AML-193 (cell line): ENCODE measurements at regions not wholly inside any gene's neighbourhood (a gene's known extent, or its start where the extent isn't known, plus 50 kb on each side); places are given as distances from the start of the nearest gene placed in this dataset.

ENCODE experiments used
- DNase-seq, 2 experiments: peaks; one replicate each; lab custom pipeline; 2025; lab: John Stamatoyannopoulos, UW

DNA sequence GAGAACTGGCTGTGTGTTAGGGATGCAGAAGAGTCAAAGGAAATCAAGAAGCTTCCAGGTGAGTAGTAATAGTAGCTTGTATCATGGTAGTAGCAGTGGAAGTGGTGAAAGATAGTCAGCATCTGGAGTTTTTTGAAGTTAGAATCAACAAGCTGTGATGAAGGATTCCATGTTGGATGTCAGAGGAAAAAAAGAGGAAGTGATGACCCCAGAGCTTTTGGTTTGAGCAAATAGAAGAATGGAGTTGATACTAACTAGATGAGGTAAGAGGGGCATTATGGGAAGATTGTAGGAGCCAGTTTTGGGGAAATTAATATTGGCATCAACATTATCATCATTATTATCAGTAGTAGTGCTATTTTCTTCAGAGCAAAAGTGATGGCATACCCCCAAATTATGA, 542.2 kb downstream of the XIRP2 start:
- DNase-seq = no peak

DNA sequence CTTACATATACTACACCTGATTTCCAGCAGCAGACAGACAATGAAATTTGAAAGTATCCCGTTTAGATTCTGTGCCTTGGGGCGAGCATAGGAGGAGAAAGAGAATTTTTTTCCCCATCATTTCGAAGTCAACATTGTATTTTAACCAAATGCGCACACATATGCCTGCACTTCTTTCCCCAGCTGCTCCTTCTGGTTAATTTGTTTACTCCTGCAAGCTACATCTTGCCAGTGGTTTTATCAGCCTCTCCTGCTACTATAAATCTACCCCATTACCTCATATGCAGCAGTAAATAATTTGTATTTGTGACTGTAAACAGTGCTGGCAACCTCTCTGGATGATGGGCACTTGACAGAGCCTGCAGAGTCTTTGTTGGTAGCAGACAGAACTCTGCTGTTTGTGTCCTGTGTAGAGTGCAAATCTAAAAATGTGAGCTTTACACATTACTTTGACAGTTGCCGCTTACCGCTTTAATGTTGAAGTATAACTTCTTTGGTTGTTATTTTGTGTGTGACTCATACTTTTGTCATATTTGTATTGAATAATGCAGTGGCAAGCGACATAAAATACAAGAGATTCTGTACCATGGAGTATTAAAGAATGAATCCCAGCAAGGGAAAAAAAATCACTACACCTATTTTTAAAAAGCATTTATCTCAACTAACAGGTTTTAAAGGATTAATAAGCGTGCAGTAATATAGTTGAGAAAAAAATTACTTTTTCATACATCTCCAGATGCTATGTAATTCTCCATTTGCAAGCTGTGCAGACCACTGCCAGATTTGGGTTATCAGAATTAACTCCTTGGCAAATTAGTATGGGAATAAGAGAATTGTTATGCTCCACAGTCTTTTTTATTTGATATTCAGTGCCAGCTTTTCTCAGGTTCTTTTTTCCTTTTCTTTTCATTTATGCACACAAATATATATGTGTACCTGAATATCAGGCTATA, 536.8 kb downstream of the XIRP2 start:
- DNase-seq = no peak

DNA sequence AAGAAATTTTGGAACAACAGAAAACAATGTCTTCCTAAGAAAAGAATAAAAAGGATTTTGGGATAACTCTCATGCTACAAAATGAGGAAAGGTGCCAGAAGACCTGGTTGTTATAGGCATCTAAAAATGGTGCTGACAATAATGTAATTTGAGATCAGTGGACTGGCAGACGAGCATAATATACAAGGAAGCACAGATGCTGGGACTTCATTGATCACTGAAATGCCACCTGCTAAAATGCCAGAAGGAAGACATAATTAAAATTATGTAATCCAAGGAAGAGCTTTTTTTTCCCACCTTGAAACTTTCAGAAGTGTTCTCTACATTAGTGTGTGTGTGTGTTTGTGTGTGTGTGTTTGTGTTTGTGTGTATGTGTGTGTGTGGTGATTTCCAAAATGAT, 535.9 kb downstream of the XIRP2 start:
- no peak for DNase-seq

DNA sequence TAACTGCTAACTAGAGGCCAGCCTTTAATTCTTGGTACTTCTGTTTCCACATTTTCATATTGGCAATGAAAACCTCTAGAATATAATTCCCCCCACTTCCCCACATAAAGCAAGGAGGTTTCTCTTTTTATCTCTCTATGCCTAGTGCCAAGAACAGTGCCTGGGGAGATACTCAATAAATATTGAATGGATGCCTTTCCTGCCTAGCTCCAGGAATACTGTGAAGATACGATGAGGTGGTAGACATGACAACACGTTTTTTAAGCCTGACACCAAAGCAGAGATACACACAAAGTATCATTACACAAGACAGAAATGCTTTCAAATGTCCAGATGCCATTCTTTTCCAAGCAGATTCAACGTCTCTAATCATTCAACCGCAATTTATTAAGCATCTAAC, 535.5 kb downstream of the XIRP2 start:
- DNase-seq = no peak

DNA sequence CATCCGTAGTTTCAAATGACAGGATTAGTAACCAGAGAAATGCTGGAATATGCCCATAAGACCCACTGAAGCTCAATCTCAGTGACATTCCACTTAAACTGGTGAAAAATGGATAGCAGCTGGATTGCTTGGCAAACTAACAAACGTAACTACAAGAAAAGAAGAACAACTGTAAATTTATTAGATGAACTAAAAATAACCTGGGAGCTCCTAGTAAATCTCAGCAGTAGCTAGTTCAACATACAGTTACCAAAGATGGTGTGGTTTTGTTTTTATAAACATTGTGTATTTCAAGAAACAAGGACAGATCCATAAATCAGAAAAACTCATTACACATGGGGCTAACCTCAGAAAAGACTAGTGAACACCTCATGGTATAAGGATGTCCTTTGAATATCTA, 531.9 kb downstream of the XIRP2 start:
- no peak for DNase-seq

DNA sequence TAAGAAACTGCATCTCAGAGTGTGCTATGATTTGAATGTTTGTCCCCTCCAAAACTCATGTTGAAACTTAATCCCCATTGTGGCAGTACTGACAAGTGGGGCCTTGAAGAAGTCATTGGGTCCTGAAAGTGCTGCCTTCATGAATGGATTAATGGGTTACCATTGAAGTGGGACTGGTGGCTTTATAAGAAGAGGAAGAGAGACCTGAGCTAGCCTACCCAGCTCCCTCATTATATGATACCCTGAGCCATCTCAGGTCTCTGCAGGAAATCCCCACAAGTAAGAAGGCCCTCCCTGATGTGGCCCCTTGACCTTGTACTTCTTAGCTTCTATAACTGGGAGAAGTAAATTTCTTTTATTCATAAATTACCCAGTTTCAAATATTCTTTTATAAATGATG, 526.8 kb downstream of the XIRP2 start:
- DNase-seq = no peak

DNA sequence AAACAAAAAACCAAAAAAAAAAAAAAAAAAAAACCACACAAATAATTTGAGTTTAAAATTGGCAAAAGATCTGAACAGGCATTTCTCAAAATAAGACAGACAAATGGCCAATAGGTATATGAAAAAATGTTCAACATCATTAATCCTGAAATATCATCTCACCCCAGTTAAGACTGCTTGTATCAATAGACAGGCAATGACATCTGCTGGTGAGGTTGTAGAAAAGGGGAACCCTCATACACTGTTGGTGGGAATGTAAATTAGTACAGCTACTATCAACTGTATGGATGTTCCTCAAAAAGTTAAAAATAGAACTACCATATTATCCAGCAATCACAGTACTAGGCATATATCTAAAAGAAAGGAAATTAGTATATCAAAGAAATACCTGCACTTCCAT, 523.1 kb downstream of the XIRP2 start:
- no peak for DNase-seq

DNA sequence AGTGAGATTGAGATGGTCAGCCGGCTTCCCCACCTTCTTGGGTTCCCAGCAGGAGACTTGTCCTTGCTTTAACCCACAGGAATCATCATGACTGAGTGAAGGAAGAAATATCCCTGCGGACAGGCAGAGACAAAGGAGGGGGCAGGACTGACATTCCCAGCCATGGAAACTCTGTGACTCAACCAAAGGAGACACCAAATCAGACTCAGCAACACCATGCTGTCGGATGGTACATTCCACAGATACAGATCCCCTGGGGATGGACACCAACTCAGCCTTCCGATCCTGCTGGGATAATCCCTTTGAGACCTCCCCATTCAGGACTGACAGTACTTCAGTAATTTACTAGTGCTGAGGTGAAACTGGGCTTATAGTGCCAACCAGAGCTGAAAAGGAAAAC, 518.3 kb downstream of the XIRP2 start:
- DNase-seq = no peak

DNA sequence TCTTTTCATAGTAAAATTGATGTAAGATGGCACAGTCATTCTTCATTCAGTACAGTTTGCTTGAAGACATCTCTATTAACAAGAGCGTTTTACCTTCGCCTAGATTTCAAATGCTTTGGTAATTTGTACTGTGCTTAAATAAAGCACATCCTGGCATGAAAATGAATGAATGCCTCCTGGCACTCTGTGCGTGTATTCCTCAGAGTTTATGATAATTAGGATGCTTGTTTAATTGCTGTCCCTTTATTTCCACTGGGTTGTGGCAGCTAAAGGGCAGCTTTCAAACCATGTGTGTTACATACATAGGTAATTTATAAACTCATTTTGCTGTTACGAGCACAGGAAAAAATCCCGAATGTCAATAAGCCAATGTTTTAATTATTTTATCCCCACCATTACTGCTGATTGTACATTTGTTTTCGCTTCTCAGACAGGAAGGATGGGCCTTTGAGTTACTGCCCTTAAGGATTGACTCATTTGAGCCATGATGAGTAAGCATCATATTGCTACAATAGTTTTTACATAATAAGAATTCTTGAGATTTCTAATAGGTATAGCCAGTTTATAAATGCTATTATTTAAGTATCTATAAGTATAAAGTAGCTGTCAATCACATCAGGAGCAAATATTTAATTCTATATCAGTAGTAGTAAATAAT, 516.5 kb downstream of the XIRP2 start:
- DNase-seq = no peak

DNA sequence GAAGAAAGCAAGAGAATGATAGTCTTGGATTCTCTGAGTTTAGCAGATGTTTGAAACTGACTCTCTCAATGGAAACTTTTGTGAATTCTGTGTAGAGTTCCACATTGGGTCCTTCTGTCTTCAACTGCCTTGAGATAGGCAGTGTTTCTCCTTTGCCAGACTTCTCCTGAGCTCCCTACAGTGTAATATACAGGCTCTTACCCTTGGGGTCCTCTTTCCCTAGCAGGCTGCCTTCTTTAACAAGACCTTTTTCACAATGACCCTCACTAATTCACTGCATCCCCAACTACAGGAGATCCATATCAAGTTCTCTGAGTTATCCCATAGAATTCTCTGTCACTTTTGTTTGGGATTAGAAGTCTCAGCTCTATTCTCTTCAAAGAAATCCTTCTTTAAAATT, 513.0 kb downstream of the XIRP2 start:
- no peak for DNase-seq

DNA sequence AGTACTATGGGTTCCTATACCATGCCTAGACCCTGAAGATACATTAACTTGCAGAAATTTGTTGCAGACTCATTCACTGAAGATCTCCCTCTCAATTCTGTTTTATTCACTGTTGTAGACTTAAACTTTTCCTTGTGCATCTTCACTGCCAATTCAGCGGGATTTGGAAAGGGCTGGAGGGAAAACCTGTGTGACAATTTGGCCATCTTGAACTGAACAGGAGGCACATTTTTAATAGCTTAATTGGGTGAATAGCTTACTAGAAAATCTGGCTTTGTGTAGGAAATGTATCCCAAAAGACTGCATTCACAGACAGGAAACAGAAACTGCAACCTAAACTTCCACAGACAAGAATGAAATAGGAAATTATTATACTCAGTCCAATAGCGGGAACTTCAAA, 512.3 kb downstream of the XIRP2 start:
- no peak for DNase-seq

DNA sequence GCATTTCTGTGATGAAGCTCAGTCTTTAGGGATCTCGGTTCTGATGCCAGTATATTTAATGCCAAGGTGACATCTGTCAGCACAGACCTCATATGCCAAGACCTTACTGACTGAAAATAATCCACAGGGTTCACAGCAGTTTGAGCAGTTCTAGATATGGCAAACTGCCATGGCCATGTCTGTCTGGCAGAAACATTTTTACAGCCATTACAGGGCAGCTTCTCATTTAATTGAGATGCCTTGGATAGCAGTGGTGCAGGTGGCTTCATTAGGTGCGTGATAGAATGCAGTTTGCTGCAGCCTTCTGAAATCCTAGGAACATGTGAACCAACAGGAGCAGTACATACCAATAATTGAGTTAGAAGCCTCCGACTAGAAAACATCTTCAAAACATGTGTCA, 510.6 kb downstream of the XIRP2 start:
- DNase-seq = no peak

DNA sequence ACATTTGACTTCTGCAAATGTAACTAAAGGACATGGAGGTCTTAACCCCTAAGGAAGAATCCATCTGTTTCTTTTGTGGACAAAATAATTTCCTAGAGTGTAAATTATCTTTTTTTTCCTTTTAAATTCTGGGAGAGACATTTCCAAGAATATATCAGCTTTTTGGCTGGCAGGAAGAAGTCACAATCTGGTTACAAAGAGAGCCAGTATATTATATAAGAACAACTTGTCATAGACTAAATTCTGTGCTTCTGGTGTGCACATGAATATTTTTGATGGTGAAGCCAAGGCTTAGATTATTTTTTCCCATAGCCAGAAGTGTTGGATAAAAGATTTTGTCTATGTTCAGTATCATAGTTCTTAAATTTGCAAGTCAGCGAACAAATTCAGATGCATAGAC, 500.6 kb downstream of the XIRP2 start:
- DNase-seq = no peak

DNA sequence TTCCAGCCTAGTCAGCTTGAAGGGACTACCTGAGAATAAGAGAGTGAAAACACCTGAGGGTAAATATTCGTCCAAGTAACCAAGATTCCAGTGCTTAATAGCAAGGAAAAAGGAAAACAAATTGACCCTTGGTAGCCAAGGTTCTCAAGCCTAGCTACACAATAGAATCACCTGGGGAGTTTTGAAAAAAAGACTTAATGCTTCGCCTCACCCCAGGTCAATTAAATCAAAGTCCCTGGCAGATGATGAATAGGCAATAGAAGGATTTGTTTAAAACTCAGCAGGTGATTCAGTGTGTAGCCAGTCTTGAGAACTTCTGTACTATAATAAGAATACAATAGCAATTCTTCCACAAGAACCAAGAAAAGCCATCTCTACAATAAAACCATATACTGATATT, 500.2 kb downstream of the XIRP2 start:
- DNase-seq = no peak

DNA sequence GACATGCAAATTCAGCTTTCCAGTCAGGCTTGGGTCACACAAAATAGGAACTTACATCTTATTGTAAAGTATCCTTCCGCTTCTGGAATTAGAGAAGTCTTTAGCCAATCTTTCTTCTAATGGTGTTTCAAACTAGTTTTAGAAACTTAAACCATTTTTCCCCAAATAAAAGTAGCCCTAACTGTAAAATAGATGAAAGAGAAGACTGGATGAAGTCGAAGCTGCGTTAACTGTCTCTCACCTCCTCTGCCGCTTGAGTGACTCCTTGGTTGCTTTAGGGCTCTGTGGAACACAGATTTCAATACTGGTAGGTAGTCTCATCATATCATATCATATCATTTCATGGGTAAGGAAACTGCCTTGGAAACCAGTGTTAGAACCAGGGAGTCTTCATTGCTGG, 498.4 kb downstream of the XIRP2 start:
- DNase-seq = no peak

DNA sequence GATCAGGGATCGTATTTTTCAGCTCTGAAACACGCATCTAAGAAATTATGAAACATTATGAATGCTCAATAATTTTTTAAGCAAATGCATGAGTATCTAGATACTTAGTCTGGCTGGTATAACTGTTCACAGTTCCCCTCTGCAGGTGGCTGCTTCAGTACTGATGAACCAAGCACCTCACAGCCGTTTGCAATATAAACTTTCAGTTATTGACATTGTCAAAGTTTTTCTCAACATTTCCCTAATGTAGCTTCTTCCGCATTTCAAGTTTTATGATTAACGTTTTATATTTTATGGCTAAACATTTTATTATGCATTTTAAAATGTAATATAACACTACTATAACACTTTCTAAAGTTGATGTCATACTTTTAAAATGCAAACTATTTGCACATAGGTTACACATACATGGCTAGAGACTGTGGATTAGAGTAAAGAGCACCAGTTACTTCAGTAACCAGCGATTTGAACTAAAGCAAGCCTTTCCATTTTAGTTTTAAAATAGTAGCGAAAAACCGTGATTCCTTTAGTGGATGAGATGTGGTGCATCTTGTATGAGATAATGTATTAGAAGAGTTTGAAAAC, 495.4 kb downstream of the XIRP2 start:
- no peak for DNase-seq

DNA sequence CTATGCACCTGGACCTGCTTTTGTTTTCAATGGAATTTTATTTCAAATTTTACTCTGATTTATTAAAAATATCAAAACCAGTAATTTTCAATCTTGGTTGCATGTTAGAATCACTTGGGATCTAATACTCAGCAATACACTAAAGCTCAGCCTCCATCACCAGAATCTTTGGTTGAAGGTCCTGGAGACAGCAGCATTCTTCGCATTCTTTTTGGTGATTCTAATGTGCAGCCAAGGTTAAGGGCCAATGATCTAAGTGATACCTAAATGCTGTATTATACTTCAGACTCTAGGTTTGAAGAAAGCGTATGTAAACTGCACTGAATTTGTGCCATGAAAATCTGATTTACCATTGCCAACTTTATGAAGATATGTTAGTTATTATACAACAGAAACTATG, 493.1 kb downstream of the XIRP2 start:
- no peak for DNase-seq

DNA sequence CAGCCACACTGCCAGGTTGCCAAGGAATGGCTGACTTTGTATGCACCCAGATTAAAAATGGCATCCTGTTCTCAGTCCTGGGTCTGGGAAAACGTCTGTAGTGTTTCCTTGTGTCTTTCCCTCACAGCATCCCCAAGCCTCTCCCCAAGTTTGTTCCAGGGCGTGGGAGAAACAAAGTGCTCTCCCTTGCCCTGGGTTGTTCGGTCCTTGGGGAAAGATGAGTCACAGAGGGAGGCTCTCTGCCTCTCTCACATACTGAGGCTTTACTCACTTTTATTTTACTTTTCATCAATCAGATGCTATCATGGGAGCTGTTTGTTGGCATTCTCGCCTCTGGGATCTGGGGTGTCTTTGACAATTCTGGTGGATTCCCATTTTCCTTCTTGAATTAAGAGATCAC, 492.3 kb downstream of the XIRP2 start:
- no peak for DNase-seq

DNA sequence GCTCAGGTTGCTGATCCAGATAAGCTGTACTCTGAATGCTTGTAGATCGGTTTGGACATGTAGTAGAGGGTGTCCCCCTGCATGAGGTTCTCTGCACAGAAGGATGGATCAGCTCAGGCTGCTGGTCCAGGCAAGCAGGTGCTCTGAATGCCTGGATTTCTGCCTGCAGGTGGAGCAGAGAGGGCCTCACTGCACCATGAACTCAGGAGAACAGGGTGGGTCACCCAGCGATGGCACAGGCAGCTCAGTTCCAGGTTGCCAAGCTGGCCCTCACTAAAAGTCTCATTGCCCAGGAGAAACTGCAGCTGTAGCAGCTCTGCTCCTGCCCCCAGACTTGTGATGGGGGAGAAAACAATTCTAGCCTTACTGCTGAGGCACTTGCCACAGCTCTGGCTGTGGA, 491.8 kb downstream of the XIRP2 start:
- DNase-seq = no peak

DNA sequence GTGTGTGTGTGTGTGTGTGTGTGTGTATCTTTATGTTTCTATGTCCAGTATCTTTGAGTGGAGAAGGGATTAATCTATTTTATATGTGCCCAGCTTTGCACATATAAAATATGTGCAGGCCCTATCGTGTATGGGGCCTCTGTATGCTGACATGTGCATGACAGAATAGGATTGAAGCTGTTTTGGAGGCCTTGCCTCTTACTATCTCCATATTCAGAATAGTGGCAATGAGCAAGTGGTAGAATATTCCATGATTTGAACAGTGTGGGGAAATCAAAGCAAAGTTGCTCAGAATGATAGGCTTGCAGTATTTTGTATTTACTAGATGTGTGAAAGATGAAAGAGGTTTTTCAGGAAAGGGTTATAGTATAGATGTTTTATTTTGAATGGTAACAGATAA, 480.8 kb downstream of the XIRP2 start:
- DNase-seq = no peak

DNA sequence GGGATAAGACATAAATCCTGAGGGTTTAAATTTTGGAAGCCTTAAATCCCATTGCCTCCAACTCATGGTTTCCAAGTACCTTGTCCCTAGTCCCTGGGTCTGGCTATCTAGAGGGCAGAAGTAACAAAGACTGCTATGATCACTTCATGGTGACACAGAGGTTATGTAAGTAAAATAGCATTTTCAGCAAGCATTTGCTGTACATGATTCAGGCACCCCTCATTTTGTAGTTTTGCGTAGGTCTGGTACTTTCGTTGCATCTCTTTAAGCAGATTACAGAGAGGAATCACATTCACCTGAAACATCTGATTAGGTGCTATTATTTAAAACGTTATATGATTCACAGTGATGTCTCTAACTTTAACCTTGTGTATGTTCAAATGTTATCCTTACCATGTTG, 480.1 kb downstream of the XIRP2 start:
- no peak for DNase-seq

DNA sequence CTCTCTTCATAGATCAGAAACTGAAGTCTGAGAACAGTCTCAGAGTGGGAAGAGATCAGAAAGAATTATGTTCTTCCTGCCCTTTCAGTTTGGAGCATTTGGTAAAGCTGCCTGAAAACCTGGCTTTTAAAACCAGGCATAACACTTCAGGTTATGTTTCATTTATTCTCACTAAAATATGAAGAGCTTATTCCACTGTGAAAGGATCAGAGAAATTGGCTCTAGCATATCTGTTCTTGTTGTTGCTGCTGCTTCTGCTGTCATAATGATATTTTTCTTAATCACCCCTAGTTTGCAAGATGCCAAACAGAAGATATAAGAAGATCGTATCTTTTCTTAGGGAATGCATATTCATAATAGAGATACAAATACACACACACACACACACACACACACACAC, 476.9 kb downstream of the XIRP2 start:
- no peak for DNase-seq

DNA sequence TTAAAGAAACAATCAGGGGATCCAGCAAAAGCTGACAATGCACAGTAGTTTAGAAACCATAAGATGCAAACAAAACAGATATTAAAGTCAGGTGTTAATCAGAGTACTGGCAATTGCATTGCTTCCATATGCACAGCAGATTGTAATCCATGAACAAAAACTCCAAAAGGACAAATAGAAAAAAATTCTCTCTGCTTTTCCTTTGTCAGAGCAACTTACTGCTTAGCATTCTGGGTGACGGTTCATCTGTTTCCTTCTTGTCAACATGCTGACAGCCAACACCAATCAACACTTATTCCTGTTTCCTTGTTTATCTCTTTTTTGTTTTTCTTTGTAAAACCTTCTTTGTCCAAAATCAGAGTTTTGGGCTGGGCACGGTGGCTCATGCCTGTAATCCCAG, 473.1 kb downstream of the XIRP2 start:
- DNase-seq = no peak
